HT-29 (cell line): ENCODE measurements at regions not wholly inside any gene's neighbourhood (a gene's known extent, or its start where the extent isn't known, plus 50 kb on each side); places are given as distances from the start of the nearest gene placed in this dataset.
"Not testable (repeated sequence)": the region's sequence is repeated elsewhere in the genome, so short reads cannot be mapped to it uniquely, and the experiment has no call there.

Experiments
- DNase-seq: peaks from one replicate; pipeline ENCODE4 v3.0.0-alpha.2; 2015; ENCODE audit warnings: low spot score

DNA sequence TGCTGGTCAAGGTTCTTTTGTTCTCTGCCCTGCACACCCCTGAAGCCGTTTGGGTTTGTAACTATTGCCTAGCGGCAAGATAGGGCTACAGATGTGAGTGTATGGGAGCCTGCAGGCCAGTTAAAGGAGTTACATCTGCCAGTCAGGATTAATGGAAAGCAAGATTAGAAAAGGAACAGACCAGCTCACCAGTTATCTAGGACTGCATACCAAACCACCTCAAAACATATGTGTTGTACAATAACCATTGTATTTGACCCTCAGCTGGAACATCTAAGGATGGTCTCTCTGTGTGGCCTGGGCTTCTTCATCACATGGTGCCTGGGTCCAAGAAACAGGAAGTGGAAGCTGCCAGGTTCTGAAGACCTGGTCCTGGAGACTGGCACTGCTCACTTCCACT is 52.5 kb upstream of the FBXO28 start:
- DNase-seq: no peak

DNA sequence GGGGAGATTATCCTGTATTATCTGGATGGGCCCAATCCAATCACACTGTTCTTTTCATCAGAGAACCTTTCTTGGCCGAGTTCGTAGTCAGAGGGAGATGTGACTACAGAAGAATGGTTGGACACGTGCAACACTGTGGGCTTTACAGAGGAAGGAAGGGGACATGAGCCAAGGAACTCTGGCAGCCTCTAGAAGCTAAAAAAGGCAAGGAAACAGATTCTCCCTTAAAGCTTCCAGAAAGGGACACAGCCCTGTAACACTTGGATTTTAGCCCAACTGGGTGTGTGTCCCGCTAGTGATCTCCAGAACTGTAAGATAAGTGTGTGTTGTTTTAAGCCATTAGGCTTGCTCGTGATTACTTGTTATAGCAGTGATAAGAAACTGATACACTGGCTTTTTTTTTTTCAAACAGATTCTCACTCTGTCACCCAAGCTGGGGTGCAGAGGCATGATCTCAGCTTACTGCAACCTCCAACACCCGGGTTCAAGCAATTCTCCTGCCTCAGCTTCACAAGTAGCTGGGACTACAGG is 53.9 kb upstream of the FBXO28 start:
- no peak for DNase-seq

DNA sequence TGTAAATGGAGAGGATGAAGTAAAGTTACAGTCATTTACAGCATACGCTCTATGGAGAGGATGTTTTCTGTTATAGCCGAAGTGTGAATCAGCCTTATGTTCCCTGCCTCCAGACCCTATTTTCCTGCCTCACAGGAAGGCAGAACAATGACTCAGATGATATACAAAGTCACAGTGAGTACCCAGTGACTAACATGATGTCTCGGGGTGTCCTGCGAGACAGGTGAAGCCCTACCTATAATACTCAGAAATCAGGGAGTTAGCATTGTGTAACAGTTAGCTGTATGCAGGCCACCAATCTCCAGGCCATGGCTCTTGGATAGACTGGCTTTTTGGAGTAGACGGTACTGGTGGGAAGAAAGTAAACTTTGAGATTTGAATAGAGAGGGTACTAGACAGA is 55.6 kb upstream of the FBXO28 start:
- DNase-seq: no peak

DNA sequence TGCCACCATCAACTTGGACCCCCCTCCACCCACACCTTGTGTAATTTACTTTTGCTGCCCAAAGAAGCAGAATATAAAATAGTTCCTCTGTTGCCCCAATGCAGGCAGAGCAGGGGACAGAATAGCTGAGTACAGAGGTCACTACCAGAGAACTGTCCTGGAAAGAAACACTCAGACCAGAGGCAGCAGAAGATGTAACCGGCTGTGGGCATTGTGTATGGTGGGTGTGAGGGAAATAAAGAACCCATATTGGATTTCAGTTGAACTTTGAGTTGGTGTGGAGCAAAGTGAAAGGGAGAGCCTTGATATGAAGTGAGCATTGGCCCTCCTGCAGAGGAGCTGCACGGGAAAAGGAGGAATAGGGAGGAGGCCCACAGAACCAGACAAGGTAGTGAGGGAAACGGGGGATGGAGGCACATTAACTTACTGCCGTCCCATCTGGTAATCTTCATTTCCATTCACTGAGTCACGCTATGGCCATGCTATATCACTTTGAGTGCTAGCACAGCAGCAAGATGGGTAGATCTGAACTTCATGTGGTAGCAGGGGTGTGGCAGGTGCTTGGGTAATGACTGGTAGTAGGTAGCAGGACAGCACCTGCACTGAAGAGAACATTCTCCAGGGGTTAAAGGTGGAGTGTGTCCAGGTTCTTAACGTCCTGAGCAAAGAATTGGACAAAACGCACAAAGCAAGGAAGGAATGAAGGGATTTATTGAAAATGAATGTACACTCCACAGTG is 56.3 kb upstream of the FBXO28 start:
- no peak for DNase-seq

DNA sequence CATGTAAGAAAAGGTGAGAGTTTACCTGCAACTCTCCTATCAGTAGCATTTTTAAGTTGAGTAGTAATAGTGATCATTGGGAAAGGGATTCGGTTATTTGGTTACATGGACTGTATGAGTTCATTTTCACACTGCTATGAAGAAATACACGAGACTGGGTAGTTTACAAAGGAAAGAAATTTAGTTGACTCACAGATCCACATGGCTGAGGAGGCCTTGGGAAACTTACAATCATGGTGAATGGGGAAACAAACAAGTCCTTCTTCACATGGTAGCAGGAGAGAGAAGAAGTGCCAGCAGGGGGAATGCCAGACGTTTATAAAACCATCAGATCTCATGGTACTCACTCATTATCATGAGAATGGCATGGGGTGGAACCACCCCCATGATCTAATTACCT is 59.3 kb upstream of the FBXO28 start:
- no peak for DNase-seq

DNA sequence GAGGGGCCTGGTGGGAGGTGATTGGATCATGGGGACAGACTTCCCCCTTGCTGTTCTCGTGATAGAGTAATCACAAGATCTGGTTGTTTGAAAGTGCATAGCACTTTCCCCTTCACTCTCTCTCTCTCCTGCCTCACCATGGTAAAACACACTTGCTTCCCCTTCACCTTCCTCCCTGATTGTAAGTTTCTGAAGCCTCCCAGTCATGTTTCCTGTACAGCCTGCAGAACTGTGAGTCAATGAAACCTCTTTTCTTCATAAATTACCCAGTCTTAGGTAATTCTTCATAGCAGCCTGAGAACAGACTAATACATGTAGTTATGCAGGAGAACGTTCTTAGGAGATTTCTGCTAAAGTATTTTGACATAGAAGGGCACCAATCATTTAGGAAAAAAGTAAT is 59.9 kb upstream of the FBXO28 start:
- DNase-seq: no peak

DNA sequence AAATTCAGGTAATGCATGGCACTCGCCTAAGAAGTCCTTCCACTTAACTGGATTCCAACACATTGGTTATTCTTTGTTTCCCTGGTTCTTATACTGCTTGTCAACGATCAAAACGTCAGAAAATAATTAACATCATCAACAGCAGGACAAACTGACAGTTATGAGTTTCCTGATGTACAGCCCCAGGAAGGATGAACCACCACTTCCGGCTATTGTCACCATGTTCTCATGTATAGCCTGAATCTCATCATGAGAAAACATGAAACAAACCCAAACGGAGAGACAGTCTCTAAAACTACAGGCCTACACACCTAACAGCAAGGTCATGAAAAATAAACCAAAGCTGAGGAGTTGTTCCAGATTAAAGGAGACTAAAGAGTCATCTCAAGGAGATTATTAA is 60.5 kb upstream of the FBXO28 start:
- DNase-seq: no peak

DNA sequence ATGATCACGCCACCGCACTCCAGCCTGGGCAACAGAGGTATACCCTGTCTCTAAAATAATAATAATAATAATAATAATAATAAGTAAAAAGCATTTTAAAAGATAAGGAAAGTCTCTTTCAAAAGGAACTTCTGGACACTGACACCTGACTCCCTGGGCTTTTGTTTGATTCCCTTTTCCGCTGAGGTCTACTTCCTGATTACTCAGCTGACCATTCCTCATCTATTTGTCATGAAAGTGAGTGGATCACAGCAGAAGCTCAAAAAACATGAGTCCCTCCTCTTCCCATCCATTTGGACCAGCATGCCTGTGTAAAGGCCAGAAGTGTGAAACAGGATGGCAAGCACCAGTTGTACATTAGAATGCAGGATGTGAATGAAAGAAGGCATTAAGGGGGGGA is 61.1 kb upstream of the FBXO28 start:
- no peak for DNase-seq

DNA sequence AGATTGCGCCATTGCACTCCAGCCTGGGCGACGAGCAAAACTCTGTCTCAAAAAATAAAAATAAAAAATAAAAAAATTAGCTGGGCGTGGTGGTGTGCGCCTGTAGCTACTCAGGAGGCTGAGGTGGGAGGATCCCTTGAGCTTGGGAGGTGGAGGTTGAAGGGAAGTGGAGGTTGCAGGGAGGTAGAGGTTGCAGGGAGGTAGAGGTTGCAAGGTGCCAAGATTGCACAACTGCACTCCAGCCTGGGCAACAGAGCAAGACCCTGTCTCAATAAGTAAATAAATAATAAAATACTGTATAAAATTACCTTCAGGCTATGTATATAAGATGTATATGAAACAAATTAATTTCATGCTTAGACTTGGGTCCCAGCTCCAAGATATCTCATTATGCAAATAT is 62.1 kb upstream of the FBXO28 start:
- DNase-seq: not testable (repeated sequence)

DNA sequence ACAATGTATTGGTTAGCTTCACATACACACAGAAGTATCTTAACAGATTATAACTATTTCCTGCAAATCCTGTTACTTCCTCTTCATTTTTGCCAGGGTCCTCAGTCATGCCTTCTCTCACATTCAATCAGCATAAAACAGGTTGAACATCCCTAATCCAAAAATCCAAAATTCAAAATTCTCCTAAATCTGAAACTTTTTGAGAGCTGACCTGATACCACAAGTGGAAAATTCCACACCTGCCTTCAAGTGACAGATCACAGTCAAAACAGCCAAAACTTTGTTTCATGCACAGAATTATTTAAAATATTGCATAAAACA is 62.9 kb upstream of the FBXO28 start:
- DNase-seq: no peak

DNA sequence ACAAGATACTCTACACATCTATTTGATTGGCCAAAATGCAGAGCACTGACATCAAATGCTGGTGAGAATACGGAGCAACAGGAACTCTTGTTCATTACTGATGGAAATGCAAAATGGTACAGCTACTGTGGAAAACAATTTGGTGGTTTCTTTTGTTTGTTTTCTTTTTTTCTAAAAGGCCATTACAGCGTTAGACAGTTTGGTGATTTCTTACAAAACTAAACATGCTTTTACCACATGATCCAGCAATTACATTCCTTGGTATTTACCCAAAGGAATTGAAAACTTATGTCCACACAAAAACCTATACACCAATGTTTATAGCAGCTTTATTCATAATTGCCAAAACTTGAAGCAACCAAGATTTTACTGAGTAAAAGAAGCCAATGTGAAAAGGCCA is 66.4 kb upstream of the FBXO28 start:
- DNase-seq: no peak

DNA sequence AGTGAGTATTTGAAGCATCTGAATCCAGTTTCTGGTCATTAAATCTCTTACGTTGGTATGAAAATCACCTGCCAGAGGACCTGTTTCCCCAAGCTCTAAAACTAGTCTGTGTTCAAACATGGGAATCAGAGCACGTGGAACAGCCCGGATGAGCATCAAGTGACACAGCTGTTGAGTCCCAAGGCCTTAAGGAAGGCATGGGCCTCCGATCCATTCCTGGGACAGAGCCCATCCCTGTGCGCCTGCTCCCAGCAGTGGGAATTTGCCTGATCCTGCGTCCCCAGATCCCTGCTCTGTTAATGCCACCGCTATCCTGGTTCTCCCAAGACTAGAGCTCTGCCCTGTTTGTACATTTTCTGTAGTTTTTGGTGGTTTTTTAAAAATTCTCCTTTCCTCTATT is 68.4 kb upstream of the FBXO28 start:
- DNase-seq: no peak

DNA sequence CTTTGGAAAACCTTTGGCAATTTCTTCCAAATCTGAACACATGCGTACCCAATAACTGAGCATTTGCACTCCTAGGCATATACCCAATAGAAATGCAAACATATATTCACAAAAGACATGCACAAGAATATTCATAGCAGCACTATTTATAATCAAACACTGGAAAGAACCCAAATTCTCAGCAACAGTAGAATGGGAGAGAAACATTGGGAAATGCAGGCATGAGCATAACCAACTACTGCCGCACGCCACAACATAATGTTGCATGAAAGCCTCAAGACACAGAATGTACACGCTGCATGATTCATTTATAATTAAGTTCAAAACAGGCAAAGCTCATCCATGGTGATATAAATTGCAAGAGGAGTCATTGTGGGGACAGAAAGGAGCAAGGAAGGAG is 69.5 kb upstream of the FBXO28 start:
- no peak for DNase-seq

DNA sequence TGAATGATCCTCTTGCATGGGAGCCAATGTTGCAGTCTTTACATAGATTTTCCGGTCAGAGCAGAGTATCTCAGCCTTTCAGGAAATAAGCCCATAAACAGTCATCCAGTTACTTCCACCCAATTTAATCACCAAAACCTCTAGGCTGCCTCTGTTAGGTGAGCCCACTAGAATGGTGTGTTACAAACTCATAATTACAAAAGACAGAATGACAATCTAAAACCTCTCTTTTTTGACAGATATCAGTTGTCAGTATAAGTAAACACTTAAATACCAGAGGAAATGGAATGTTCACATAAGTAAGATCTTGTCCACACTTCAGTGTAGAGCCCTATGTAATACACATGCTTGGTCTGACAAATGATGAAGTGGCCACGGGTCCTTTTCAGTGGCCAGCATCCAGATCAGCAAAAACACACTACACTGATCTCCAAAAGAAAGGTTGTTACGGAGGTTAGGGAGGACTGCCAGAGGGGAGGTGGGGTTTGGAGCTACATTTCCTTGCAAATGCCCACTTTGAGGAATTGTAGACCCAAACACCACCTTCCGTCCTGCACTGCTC is 71.3 kb upstream of the FBXO28 start:
- no peak for DNase-seq

DNA sequence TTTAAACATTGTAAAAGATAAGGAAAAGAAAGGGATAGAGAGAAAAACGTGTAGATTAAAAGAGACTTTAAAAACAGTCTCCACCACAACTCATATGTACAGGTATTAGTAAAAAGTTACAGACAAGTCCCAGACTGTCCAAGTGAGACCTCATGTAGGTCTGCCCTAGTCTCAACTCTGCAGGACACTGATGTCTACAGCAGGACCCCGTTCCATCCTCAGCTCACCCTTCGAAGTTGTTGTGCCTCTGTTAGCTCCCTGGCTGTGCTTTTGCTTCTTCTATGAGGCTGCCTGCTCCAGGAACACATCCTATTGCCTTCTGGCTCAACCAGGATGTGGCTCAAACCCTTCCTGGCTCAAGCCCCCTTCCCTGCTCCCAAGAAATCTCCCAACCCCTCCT is 72.9 kb upstream of the FBXO28 start:
- no peak for DNase-seq

DNA sequence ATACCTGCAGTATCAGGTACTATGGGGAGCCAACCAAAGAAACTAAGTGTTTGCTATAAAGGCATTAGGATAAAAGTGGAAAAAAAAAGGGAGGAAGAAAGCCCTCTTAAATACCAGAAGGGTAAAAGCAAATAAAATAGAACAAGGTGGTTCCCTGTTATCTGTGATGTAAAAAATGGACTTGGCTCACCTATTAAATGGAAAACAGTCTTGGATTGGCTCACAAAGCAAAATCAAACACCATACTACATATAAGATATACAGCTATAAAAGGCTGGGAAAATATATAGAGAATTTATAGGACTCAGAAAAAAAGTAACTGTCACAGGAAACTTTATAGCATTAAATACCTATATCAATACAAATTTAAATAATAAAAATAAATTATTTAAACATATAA is 73.5 kb upstream of the FBXO28 start:
- not testable (repeated sequence) for DNase-seq

DNA sequence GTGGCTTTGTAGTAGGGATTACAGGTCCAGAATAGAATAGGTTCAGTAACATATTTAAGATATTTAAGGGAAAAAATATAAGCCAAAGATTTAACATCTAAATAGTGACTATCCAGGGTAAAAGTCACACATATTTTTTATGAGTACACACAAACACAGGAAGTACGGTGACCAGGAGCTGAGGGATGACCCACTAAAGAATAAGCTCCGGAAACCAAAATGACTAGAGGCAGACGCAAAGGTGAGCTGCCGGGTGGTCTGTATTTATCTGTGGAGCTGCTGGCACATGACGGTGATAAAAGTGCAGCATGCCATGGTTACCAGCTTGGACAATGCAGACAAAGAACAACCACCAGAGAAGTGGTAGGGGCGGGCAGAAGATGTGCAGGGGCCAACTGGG is 73.9 kb upstream of the FBXO28 start:
- not testable (repeated sequence) for DNase-seq

DNA sequence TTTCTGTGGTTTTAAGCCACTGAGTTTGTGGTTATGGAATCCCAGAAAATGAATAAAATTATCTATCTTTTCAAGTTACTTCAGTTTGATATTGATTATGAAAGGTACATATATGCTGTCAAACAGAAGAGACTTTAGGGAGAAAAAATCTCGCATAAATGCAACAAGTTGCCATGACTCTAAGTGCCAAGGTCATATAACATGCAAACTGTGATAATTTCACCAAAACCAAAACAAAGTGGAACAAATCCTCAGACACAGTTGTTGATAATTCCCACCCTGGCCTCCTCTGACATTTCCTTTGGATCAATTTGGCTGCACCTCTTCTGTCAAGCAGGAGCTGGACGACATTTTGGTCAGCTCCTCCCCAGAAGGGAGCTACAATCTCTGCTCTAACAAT is 75.1 kb upstream of the FBXO28 start:
- not testable (repeated sequence) for DNase-seq

DNA sequence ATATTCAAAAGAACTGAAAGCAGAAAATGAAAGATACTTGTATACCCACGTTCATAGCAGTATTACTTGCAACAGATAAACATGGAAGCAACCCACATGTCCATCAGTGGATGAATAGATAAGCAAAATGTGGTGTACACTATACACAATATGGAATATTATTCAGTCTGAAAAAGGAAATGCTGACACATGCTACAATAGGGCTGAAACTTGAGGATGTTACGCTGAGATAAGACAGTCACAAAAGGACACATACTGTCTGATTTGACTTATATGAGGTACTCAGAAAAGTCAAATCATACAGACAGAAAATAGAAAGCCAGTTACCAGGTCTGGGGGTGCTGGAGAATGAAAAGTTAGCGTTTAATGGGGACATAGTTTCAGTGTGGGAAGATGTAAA is 76.5 kb upstream of the FBXO28 start:
- DNase-seq: not testable (repeated sequence)

DNA sequence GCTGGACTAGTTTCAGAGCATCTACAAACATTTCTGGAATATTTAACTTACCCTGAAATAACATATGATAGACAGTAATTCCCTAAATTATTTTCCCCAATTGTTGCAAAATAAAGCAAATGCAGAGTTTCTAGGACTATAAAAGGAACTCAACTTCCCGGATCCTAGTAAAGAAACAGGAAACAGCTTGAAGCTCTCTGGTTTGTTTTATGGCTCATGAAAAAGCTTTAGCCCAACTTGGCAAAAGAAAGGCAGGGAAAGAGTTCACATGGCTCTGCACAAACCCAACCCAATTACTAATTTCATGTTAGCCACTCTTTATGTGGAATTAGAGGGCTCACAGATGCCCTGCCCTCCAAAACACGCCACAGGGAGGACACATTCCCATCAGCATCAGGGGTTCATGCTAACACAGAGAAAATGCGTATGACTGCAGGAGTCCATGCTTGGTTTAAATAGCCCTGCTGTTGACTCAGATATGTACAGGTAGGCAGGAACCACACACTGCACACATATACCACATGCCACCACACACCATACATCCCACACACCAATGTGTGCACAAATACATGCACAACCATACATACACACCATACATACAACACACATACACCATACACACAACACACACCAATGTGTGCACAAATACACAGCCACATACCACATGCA is 81.2 kb upstream of the FBXO28 start:
- not testable (repeated sequence) for DNase-seq

DNA sequence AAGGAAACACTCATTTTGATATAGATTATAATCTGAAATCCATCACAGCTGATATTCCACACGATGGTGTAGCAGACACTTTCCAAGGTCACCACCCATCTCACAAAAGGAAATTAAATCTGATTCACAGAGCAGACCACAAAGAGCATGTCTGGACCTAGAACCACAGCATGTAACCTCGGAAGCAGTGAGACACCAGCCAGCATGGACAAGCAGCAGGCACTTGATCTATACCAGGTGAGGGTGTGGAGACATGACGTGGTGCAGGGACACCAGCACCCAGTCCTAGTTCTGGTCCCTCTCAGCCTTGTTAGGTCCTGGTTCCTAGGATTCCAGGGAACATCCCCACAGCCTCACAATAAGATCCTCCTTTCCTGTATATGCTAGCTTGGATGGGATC is 81.9 kb upstream of the FBXO28 start:
- not testable (repeated sequence) for DNase-seq

DNA sequence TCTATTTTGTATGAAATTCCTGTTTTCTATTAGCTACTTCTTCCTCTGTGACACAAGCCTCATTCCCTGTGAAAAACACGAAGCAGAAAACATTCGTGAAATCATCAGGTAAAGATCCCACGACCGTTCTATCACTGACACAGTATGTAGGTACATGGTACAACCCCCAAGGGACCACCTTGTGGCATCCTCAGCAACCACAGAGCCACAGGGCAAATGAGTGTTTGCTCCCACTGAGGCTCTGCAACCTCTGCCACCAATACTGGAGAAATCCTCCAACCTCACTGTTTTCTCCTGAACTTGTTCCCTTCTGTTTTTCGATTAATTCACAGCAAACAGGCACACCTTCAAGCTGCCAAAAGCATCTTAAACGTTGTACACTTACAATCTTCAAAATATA is 83.7 kb upstream of the FBXO28 start:
- not testable (repeated sequence) for DNase-seq
